Hepatocyte (in vitro differentiated cells): ENCODE measurements at regions not wholly inside any gene's neighbourhood (a gene's known extent, or its start where the extent isn't known, plus 50 kb on each side); places are given as distances from the start of the nearest gene placed in this dataset.

ENCODE experiments used
- DNase-seq: peaks from one replicate; pipeline ENCODE4 v3.0.0-alpha.2; 2016; ENCODE audit warnings: low spot score
- H2AFZ ChIP-seq: fragments of 200-600 bp; sonication (generic); 2 replicates; pipeline ENCODE4 v1.6.0; 2016; ENCODE audit warnings: antibody characterized with exemption, mild to moderate bottlenecking
- H3K27ac ChIP-seq: fragments of 200-600 bp; sonication (generic); 2 replicates; pipeline ENCODE4 v1.5.1; 2016; ENCODE audit warnings: mild to moderate bottlenecking
- H3K27me3 ChIP-seq: fragments of 200-600 bp; sonication (generic); 2 replicates; pipeline ENCODE4 v1.6.1; 2016
- H3K36me3 ChIP-seq: fragments of 200-600 bp; sonication (generic); replicated peaks from 2 replicates; pipeline ENCODE4 v1.5.1; 2016; ENCODE audit warnings: low read depth; ENCODE audit not compliant: insufficient read depth
- H3K4me1 ChIP-seq: fragments of 200-600 bp; sonication (generic); 2 replicates; pipeline ENCODE4 v1.5.1; 2016; ENCODE audit warnings: mild to moderate bottlenecking, moderate library complexity; ENCODE audit not compliant: insufficient read depth
- H3K4me2 ChIP-seq: fragments of 200-600 bp; sonication (generic); 2 replicates; pipeline ENCODE4 v1.6.0; 2016
- H3K4me3 ChIP-seq: fragments of 200-600 bp; sonication (generic); 2 replicates; pipeline ENCODE4 v1.5.1; 2016; ENCODE audit warnings: mild to moderate bottlenecking
- H3K79me2 ChIP-seq: fragments of 200-600 bp; sonication (generic); 2 replicates; pipeline ENCODE4 v1.6.0; 2017; ENCODE audit warnings: mild to moderate bottlenecking
- H3K9me2 ChIP-seq: fragments of 200-600 bp; sonication (generic); replicated peaks from 2 replicates; pipeline ENCODE4 v1.6.0; 2017; ENCODE audit warnings: mild to moderate bottlenecking; ENCODE audit not compliant: insufficient read depth
- H3K9me3 ChIP-seq: fragments of 200-600 bp; sonication (generic); 2 replicates; pipeline ENCODE4 v1.5.1; 2016; ENCODE audit warnings: low read depth, mild to moderate bottlenecking
- H4K20me1 ChIP-seq: fragments of 200-600 bp; sonication (generic); 2 replicates; pipeline ENCODE4 v1.6.0; 2016; ENCODE audit warnings: mild to moderate bottlenecking; ENCODE audit not compliant: insufficient read depth, poor library complexity, severe bottlenecking
- CTCF ChIP-seq: fragments of 200-600 bp; sonication (generic); IDR thresholded peaks from 2 replicates; pipeline ENCODE4 v1.5.1; 2016; ENCODE audit warnings: antibody characterized with exemption, mild to moderate bottlenecking; ENCODE audit not compliant: poor library complexity
- EZH2 ChIP-seq: fragments of 200-600 bp; sonication (generic); IDR thresholded peaks from 2 replicates; pipeline ENCODE4 v1.6.1; 2016; ENCODE audit warnings: antibody characterized with exemption, mild to moderate bottlenecking, borderline replicate concordance
- EZH2phosphoT487 ChIP-seq: fragments of 200-600 bp; sonication (generic); IDR thresholded peaks from one replicate; pipeline ENCODE4 v1.6.1; 2018; ENCODE audit warnings: antibody characterized with exemption, mild to moderate bottlenecking, low read depth, moderate library complexity; ENCODE audit not compliant: unreplicated experiment, severe bottlenecking
- WGBS: methylation state at CpG from one replicate; pipeline ENCODE4 v1.1.6; 2016; ENCODE audit warnings: low lambda C conversion rate; ENCODE audit errors: missing lambda C conversion rate; 5-methylcytosine and 5-hydroxymethylcytosine counted together

GRCh38 chr12:16096273-16096849, 181.1 kb downstream of the SLC15A5 start:
- no peak for DNase-seq

GRCh38 chr12:16095531-16096110, 181.9 kb downstream of the SLC15A5 start:
- Histone ChIP-seq H3K36me3 (no peaks in the 10 kb centered on the region), H3K9me3 (no peaks in the 10 kb centered on the region), H3K79me2 (no peaks in the 10 kb centered on the region), H4K20me1 (no peaks in the 10 kb centered on the region), H2AFZ (no peak overlapping the region), H3K4me3 (no peak overlapping the region), H3K9me2 (no peaks in the 10 kb centered on the region), H3K27ac (no peak overlapping the region), H3K4me1 (no peaks in the 10 kb centered on the region), H3K27me3 (no peaks in the 10 kb centered on the region), H3K4me2 (no peak overlapping the region)
- no peak for DNase-seq
- WGBS: 58% methylated on average over 4 of the region's 4 CpGs
- TF ChIP-seq CTCF (no peak), EZH2phosphoT487 (no peak), EZH2 (no peak)

More at GRCh38 chr12:16096273-16096849, 181.1 kb downstream of the SLC15A5 start:
- H2AFZ ChIP-seq: no peak overlapping the region
- no peaks in the 10 kb centered on the region for H3K4me1 ChIP-seq
- 69% methylated on average over 2 of the region's 2 CpGs for WGBS
- H3K79me2 ChIP-seq: no peaks in the 10 kb centered on the region
- no peak overlapping the region for H3K27ac ChIP-seq
- H3K9me3 ChIP-seq: no peaks in the 10 kb centered on the region
- H3K36me3 ChIP-seq: no peaks in the 10 kb centered on the region
- no peaks in the 10 kb centered on the region for H3K27me3 ChIP-seq
- no peaks in the 10 kb centered on the region for H3K9me2 ChIP-seq
- TF ChIP-seq CTCF: no peak
- no peak overlapping the region for H3K4me3 ChIP-seq
- H3K4me2 ChIP-seq: no peak overlapping the region
- no peaks in the 10 kb centered on the region for H4K20me1 ChIP-seq

DNA sequence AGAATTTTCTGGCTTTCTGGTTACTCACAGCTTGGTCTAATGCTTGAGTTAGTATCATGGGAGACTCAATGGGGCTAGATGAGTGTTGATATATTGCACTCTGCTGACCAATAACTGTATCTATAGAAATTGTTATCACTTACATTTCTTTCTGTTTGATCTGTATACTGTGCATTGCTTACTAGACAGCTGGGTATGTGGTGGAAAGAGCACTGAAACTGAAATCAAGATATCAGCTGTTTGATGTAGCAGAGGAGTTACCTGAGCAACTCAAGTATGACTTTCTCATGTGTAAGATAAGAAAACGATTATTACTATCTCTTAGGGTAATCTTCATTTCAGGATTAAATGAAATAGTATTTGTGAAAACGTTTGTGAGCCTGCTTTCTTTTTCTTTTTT, 183.0 kb downstream of the SLC15A5 start:
- no peaks in the 10 kb centered on the region for H3K36me3 ChIP-seq
- 23% methylated on average over 2 of the region's 2 CpGs for WGBS
- no peaks in the 10 kb centered on the region for H3K79me2 ChIP-seq
- no peak overlapping the region for H2AFZ ChIP-seq
- no peaks in the 10 kb centered on the region for H4K20me1 ChIP-seq
- no peaks in the 10 kb centered on the region for H3K9me3 ChIP-seq
- TF ChIP-seq EZH2phosphoT487 (no peak), CTCF (no peak), EZH2 (no peak)
- no peaks in the 10 kb centered on the region for H3K4me1 ChIP-seq
- H3K4me2 ChIP-seq: no peak overlapping the region
- no peak overlapping the region for H3K27ac ChIP-seq
- DNase-seq: no peak
- H3K4me3 ChIP-seq: no peak overlapping the region
- no peaks in the 10 kb centered on the region for H3K27me3 ChIP-seq
- H3K9me2 ChIP-seq: no peaks in the 10 kb centered on the region

- H3K4me1 ChIP-seq: no peaks in the 10 kb centered on the region
- H4K20me1 ChIP-seq: no peaks in the 10 kb centered on the region
- H3K4me2 ChIP-seq: no peak overlapping the region
- H3K4me3 ChIP-seq: no peak overlapping the region
- no peak for TF ChIP-seq EZH2
- TF ChIP-seq EZH2phosphoT487: no peak
- no peak for TF ChIP-seq CTCF
- H3K27me3 ChIP-seq: no peaks in the 10 kb centered on the region
- no peak for DNase-seq
- H3K27ac ChIP-seq: no peak overlapping the region
- H3K36me3 ChIP-seq: no peaks in the 10 kb centered on the region
- H2AFZ ChIP-seq: no peak overlapping the region
- no peaks in the 10 kb centered on the region for H3K9me2 ChIP-seq
- H3K9me3 ChIP-seq: no peaks in the 10 kb centered on the region
- no peaks in the 10 kb centered on the region for H3K79me2 ChIP-seq
Observed at GRCh38 chr12:16093825-16094224, 182.7 kb downstream of the DERA start.
